ENCODE measurements at regions not wholly inside any gene's neighbourhood (a gene's known extent, or its start where the extent isn't known, plus 50 kb on each side); places are given as distances from the start of the nearest gene placed in this dataset.
A peak's percentile ranks its signal among the peaks of the same experiment; 100 is the strongest.

DNA sequence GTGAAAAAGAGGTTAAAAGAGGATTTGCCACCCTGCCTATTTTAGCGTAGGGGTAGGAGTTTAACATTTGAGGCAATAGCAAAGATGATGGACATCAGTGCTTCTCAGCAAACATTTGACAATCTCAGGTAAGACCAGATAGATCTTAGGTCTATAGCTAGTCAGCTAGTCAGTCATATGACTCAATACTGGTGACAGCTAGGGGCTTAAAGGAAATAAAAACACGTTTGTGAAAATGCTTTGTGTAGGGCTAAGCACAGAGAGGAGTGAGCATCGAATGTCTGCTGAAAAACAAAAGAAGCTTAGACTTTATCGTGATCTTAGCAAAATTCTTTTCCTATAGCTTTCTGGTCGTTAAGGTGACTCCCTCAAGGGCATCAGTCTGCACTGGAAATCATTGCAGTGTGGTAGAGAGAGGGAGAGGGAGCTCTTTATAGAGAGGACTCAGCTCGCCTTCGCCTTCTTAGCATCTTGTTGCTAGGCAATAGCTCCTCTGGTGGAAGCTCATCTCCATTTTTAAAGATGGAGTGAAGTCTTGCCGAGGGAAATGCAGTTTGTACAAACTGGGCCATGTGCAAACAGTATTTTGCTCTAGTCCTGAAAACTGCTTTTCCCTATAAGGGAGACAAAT, 62.8 kb upstream of the SLC38A11 start:
- Histone ChIP-seq H3K27ac (ENCODE audit: low read length) (no peak overlapping the region), H4K20me1 (ENCODE audit: insufficient read depth, low read length) (no peaks in the 10 kb centered on the region), H3K79me2 (ENCODE audit: insufficient read depth, low read length) (no peaks in the 10 kb centered on the region), H3K9me3 (ENCODE audit: insufficient read depth, low read length, severe bottlenecking) (no peaks in the 10 kb centered on the region), H3K9ac (ENCODE audit: low read depth, low read length) (no peak overlapping the region), H3K4me2 (ENCODE audit: insufficient read depth, low read length) (no peak overlapping the region), H3K27me3 (ENCODE audit: insufficient read depth, low read length, poor library complexity) (no peaks in the 10 kb centered on the region), H2AFZ (ENCODE audit: low read depth, low read length) (0 out of 2 replicates have a peak overlapping the region, but pooled peaks have one; percentile 26), H3K4me3 (ENCODE audit: low read depth in 1 of 2, low read length in 2 of 2) (no peak overlapping the region), H3K36me3 (ENCODE audit: insufficient read depth, low read length) (no peaks in the 10 kb centered on the region), H3K4me1 (ENCODE audit: insufficient read depth, low read length) (peaks cover 9% of the 10 kb centered on the region; the same call in 1 of the 2 replicates)
- no peak for ATAC-seq (ENCODE audit: insufficient read depth, low read depth)
- no peak for DNase-seq
- TF ChIP-seq, protein P1, sequence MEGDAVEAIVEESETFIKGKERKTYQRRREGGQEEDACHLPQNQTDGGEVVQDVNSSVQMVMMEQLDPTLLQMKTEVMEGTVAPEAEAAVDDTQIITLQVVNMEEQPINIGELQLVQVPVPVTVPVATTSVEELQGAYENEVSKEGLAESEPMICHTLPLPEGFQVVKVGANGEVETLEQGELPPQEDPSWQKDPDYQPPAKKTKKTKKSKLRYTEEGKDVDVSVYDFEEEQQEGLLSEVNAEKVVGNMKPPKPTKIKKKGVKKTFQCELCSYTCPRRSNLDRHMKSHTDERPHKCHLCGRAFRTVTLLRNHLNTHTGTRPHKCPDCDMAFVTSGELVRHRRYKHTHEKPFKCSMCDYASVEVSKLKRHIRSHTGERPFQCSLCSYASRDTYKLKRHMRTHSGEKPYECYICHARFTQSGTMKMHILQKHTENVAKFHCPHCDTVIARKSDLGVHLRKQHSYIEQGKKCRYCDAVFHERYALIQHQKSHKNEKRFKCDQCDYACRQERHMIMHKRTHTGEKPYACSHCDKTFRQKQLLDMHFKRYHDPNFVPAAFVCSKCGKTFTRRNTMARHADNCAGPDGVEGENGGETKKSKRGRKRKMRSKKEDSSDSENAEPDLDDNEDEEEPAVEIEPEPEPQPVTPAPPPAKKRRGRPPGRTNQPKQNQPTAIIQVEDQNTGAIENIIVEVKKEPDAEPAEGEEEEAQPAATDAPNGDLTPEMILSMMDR (IDR thresholded peaks at IDR 0.05; ENCODE audit: borderline replicate concordance, extremely low read depth, low read length, poor library complexity, severe bottlenecking): no peak
- TF ChIP-seq EZH2 (IDR thresholded peaks at IDR 0.05; ENCODE audit: borderline replicate concordance, low read depth, low read length, severe bottlenecking): no peak

GRCh38 chr2:165016772-165017411, 61.6 kb upstream of the SLC38A11 start:
- no peaks in the 10 kb centered on the region for H3K27me3 ChIP-seq (ENCODE audit: insufficient read depth, low read length, poor library complexity)
- no peak overlapping the region for H3K4me3 ChIP-seq (ENCODE audit: low read depth in 1 of 2, low read length in 2 of 2)
- no peaks in the 10 kb centered on the region for H3K9me3 ChIP-seq (ENCODE audit: insufficient read depth, low read length, severe bottlenecking)
- DNase-seq (peak; percentile 29), ATAC-seq (ENCODE audit: insufficient read depth, low read depth) (peak; percentile 72)
- H3K79me2 ChIP-seq (ENCODE audit: insufficient read depth, low read length): no peaks in the 10 kb centered on the region
- H3K36me3 ChIP-seq (ENCODE audit: insufficient read depth, low read length): no peaks in the 10 kb centered on the region
- no peak overlapping the region for H3K4me2 ChIP-seq (ENCODE audit: insufficient read depth, low read length)
- H4K20me1 ChIP-seq (ENCODE audit: insufficient read depth, low read length): no peaks in the 10 kb centered on the region
- no peak overlapping the region for H2AFZ ChIP-seq (ENCODE audit: low read depth, low read length)
- peaks cover 9% of the 10 kb centered on the region; the same call in 1 of the 2 replicates for H3K4me1 ChIP-seq (ENCODE audit: insufficient read depth, low read length)
- no peak overlapping the region for H3K9ac ChIP-seq (ENCODE audit: low read depth, low read length)
- H3K27ac ChIP-seq (ENCODE audit: low read length): no peak overlapping the region
- TF ChIP-seq EZH2 (IDR thresholded peaks at IDR 0.05; ENCODE audit: borderline replicate concordance, low read depth, low read length, severe bottlenecking): no peak
- TF ChIP-seq, protein P1 (IDR thresholded peaks at IDR 0.05; ENCODE audit: borderline replicate concordance, extremely low read depth, low read length, poor library complexity, severe bottlenecking): peak; percentile 58

GRCh38 chr2:165015052-165015642, 59.8 kb upstream of the SLC38A11 start:
- no peaks in the 10 kb centered on the region for H3K27me3 ChIP-seq (ENCODE audit: insufficient read depth, low read length, poor library complexity)
- H3K27ac ChIP-seq (ENCODE audit: low read length): no peak overlapping the region
- no peak overlapping the region for H3K9ac ChIP-seq (ENCODE audit: low read depth, low read length)
- H3K9me3 ChIP-seq (ENCODE audit: insufficient read depth, low read length, severe bottlenecking): no peaks in the 10 kb centered on the region
- TF ChIP-seq EZH2 (IDR thresholded peaks at IDR 0.05; ENCODE audit: borderline replicate concordance, low read depth, low read length, severe bottlenecking): no peak
- TF ChIP-seq, protein P1 (IDR thresholded peaks at IDR 0.05; ENCODE audit: borderline replicate concordance, extremely low read depth, low read length, poor library complexity, severe bottlenecking): peak; percentile 89
- H3K4me1 ChIP-seq (ENCODE audit: insufficient read depth, low read length): peaks cover 9% of the 10 kb centered on the region; the same call in 1 of the 2 replicates
- no peak overlapping the region for H3K4me3 ChIP-seq (ENCODE audit: low read depth in 1 of 2, low read length in 2 of 2)
- no peaks in the 10 kb centered on the region for H4K20me1 ChIP-seq (ENCODE audit: insufficient read depth, low read length)
- no peak overlapping the region for H2AFZ ChIP-seq (ENCODE audit: low read depth, low read length)
- no peaks in the 10 kb centered on the region for H3K79me2 ChIP-seq (ENCODE audit: insufficient read depth, low read length)
- DNase-seq (peak; percentile 65), ATAC-seq (ENCODE audit: insufficient read depth, low read depth) (peak; percentile 88)
- H3K4me2 ChIP-seq (ENCODE audit: insufficient read depth, low read length): no peak overlapping the region
- no peaks in the 10 kb centered on the region for H3K36me3 ChIP-seq (ENCODE audit: insufficient read depth, low read length)
